CD1c-positive myeloid dendritic cell (primary cell): ENCODE measurements at regions not wholly inside any gene's neighbourhood (a gene's known extent, or its start where the extent isn't known, plus 50 kb on each side); places are given as distances from the start of the nearest gene placed in this dataset.
A peak's percentile ranks its signal among the peaks of the same experiment; 100 is the strongest.

Experiments
- DNase-seq: peaks from one replicate; pipeline ENCODE4 v3.0.0-alpha.2; 2016; ENCODE audit errors: extremely low spot score

DNA sequence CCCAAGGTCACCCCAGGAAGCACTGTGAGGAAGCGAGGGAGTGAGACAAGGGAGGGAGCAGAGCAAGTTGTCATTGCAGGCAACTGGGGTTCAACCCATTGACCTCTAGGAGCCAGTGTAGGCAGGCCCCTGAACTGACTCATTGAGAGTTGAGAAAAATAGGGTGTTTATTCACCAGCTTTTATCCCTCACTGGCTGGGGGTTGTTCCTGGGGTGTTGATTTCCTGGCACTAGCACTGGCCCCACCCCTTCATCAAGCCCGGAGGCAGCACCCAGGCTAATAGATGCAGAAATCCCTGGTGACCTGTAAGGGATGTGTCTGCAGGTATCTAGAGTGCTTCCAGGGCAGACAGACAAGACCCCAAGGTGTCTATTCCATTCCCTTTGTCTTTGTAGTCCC lies 183.9 kb downstream of the ARRDC4 start:
- DNase-seq: no peak

DNA sequence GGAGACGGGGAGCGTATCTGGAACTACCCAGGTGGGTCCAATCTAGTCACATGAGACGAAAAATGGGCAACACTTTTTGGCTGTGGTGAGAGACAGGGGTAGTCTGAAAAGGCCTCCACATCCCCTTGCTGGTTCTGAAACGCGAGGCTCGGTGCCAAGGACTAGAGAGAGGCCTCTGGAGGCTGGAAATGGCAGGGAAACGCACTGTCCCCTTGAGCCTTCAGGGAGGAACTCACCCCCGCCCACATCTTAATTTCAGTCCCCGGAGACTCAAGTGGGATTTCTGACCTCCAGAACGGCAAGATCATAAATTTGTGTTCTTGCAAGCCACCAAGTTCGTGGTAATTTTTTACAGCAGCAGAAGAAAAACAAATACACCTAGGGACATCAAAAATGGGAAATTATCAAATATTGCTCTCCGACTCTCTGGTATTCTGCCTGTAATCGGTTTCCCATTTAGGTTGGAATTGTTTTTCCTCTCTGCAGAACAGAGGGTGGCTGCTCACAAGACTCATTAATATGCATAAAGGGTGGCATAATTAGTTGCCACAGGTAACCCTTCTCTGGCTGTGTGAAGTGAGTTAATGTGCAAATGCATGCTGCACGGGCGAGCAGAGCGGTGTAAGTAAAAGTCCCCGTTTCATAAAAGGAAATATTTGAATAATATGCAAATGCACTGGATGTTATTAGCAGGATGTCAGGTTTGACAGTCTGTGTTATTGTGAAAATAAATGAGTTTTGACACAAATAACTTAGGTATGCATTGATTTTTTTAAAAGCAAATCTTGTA lies 185.7 kb downstream of the ARRDC4 start:
- DNase-seq: no peak

GRCh38 chr15:98147415-98147814 lies 186.9 kb downstream of the ARRDC4 start:
- DNase-seq: peak; percentile 53

GRCh38 chr15:98150084-98150483 lies 189.6 kb downstream of the ARRDC4 start:
- DNase-seq: peak; percentile 55

DNA sequence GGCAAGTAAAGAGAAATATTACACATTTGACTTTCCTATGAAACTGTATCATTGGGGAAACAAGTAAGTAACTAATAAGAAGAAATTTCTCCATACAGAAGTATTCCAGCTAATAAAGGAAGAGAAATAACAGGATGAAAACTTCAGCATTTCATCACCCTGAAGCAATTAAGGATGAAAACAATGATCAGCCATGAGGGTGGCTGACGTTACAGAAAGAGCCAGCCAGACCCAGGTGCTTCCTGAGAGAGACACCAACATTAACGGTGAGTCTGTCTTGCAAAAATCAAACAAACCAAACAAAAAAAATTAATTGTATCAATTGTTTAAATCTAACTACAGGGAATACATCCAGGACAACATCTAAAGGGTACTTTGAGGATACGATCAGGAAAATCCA lies 190.0 kb downstream of the ARRDC4 start:
- DNase-seq: peak; percentile 13

GRCh38 chr15:98151096-98151495 lies 190.6 kb downstream of the ARRDC4 start:
- no peak for DNase-seq

DNA sequence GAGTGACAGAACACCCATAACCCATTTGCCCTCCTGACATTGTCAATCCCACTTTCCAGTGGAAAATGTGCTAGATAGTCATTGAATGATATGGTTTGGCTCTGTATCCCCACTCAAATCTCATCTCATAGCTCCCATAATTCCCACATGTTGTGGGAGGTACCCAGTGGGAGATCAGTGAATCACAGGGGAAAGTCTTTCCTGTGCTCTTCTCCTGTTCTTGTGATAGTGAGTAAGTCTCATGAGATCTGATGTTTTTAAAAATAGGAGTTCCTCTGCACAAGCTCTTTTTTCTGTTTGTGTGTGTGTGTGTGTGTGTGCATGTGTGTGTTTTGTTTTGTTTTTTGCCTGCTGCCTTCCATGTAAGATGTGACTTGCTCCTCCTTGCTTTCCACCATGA lies 191.7 kb downstream of the ARRDC4 start:
- DNase-seq: no peak

- DNase-seq: no peak
Observed at GRCh38 chr15:98154863-98155262, 194.4 kb downstream of the ARRDC4 start.

DNA sequence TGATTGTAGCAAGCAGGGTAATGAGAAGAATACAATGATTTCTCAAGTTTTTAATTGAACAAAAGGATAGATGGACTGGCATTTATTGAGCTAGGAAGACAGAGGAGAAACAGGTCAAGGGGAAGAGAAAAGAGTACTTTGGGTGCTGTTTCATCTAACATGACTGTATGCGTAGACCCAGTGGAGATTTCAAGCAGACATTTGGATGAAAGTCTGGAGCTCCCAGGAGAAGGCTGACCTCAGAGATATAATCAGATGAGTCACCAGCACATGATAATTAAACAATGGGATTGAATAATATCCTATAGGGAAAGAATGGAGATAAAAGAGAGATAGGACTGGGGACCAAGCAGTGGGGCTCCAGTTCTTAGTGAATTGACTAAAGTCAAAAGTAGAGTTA lies 194.9 kb downstream of the ARRDC4 start:
- no peak for DNase-seq

GRCh38 chr15:98160236-98160635 lies 199.7 kb downstream of the ARRDC4 start:
- no peak for DNase-seq

- DNase-seq: no peak
Observed at GRCh38 chr15:98163319-98164045, 203.0 kb downstream of the ARRDC4 start.

GRCh38 chr15:98164571-98164970 lies 204.1 kb downstream of the ARRDC4 start:
- DNase-seq: no peak

DNA sequence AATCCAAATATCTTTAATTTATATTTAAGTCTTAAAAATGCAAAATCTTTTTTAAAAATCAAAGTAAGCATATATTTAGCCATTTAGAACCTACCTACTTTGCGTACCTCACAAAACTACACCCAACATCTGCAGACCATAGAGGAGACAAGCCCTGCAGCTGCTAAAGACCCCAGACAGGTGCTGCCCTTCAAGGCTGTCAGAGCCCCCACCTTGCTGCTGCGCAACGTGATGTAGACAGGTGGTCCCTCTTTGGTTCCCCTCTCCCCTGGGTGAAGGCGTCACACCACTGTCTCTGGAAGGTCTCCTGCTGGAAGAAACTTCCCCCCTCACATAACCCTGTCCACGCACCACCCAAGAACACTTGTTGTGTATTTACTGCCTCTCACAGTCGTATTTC lies 204.5 kb downstream of the ARRDC4 start:
- DNase-seq: no peak

DNA sequence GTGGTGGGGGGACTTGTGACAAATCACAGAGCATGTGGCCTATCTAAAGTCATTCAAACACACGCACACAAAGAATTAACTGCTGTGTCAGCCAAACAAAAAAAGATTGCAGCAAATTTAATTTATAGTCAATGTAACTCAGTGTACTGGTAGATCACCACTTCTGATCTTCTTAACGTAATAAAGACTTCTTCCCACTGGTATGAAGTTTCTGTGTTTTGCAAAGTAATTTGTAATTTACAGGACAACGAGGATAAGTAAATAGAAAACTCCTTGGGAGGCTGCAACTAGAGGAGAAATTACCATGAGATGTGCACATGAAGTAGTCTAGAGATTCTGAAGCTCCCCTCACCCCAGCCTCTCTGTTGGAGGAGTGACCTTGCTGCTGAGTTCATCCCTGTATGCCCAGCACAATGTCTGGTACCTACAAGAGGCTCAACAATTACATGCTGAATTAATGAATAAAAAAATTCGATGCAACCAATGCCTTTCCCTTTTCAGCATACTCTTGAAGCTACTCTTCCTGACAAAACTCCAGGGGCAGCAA lies 207.3 kb downstream of the ARRDC4 start:
- no peak for DNase-seq

DNA sequence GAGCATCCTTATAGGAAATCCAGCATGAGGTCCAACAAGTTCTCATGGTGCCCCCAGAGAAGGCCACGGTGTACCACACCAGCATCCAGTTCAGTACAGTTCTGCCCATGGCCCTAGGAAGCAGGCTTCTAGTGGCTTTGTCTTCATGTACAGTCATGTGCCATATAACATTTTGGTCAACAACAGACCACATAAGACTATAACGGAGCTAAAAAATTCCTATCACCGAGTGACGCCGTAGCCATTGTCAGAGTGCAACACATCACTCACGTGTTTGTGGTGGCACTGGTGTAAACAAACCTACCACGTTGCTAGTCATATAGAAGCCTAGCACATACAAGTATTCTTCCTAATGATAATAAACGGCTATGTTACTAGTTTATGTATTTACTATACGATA lies 209.0 kb downstream of the ARRDC4 start:
- no peak for DNase-seq

GRCh38 chr15:98174286-98174685 lies 213.8 kb downstream of the ARRDC4 start:
- DNase-seq: no peak

- no peak for DNase-seq
Observed at GRCh38 chr15:98174841-98175240, 214.3 kb downstream of the ARRDC4 start.

GRCh38 chr15:98177966-98178592 lies 217.6 kb downstream of the ARRDC4 start:
- DNase-seq: peak; percentile 72

- DNase-seq: no peak
Observed at GRCh38 chr15:98178861-98179260, 218.4 kb downstream of the ARRDC4 start.

- no peak for DNase-seq
Observed at GRCh38 chr15:98187549-98187948, 227.0 kb downstream of the ARRDC4 start.

- DNase-seq: no peak
Observed at GRCh38 chr15:98190914-98191313, 230.4 kb downstream of the ARRDC4 start.

DNA sequence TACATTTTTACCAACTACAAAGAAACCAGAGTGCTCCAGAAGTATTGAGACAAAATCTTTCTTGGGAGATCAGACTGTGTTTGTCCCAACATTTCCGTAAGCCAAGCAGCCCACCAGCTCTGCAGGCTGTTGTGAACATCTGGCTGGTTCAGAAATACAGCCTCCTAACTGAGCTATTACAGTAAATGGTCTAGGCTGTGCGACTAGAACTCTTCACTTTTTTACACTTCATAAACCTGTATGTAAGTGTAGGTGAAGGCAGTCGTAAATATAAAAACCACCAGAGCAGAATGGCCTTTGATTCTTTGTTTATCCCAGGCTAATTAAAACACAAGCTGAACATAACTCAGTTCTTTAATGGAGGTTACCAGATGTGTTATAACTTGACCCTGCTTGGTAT lies 235.3 kb downstream of the ARRDC4 start:
- no peak for DNase-seq

DNA sequence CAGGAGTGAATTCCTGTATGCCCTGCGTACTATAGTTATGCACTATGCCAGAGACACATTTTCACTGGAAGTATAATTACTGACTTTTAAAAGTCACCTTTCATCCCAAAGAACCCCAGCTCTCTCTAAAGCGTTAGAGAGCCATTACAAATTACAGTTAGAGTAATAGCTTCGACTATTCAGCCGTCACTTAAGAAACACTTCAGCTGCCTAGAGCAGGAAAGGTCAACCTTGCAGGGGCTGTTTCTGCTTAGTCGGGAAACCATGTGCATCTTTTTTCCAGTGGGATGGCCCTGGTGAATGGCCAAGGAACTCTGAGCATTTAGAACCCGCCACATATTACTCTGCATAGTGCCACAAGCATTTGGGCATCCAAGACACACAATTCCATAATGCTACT lies 235.9 kb downstream of the ARRDC4 start:
- DNase-seq: no peak
